Left kidney (tissue), 1 donor: ENCODE measurements at regions not wholly inside any gene's neighbourhood (a gene's known extent, or its start where the extent isn't known, plus 50 kb on each side); places are given as distances from the start of the nearest gene placed in this dataset.
"Not testable (repeated sequence)": the region's sequence is repeated elsewhere in the genome, so short reads cannot be mapped to it uniquely, and the experiment has no call there.

ENCODE experiments used
- DNase-seq: peaks from one replicate; pipeline ENCODE4 v3.0.0-alpha.2; 2013

DNA sequence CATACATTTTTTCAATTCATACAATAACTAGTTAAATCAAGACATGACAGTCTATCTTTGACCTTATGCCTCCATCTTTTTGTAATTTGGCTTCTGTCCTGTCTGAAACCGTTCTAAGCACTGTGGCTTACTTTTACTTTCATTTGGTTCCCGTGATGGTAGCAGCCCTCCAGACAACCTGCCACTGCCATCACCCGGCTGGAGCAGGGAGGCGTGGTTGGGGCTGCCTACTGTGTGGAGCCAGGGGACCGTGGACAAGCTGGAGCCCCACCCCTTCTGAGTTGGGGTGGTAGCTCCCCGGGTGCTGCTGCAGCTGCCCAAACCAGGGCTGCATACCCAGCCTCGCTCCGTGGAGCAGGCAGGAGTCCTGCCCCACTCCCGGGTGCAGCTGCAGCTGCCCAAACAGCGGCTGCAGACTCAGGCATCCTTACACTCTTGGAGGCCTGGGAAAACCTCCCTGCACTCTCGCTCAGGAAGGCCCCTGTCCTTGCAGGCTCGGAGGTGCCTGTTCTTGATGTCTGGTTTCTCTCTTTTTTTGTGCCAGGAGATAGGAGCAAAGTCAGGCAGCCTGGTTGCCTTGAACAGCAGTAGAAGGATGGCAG lies 312.4 kb downstream of the ANKRD30B start:
- DNase-seq = not testable (repeated sequence)

DNA sequence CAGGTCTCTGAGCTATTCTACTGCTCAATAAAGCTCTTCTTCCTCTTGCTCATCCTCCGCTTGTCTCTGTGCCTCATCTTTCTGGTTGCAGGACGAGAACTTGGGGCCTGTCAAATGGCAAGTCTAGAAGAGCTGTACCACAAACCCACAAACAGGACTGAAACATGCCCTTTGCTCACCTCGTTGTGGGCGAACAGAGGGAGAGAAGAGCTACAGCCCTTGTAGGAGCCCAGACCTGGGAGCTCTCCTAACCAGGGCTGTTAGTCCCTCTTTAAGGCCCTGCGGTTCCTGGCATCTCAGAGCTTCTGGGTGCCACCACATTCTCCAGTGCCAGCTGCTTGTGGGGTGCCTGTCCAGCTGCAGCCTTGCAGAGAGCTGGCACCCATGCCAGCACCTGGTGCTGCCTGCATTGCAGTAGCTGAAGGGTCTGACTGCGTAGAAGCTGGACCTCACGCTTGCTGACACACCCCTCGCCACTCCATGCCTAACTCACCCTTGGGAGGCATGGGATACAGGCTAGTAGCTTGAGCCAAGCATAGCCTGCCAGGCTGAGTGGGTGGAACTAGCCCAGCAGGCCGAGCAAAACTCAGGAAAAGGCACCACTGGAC lies 313.4 kb downstream of the ANKRD30B start:
- not testable (repeated sequence) for DNase-seq

DNA sequence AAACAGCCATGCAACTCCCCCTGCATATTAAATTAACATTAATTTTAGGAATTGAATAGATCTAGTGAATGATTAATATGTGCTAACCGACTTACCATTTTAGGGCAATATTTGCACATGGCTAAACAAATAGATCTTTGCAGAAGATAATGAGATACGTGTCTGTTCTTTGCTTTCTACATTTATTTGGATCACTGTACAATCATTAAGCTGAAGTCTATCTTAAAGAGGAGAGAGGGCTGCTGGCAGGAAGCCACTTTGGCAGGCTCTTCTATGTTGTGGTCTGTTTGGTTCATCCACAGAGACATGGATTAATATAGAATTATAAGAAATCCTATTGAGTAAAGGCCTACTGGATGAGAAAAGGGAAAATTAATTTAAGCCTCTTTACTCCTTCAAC lies 318.5 kb downstream of the ANKRD30B start:
- DNase-seq = not testable (repeated sequence)

DNA sequence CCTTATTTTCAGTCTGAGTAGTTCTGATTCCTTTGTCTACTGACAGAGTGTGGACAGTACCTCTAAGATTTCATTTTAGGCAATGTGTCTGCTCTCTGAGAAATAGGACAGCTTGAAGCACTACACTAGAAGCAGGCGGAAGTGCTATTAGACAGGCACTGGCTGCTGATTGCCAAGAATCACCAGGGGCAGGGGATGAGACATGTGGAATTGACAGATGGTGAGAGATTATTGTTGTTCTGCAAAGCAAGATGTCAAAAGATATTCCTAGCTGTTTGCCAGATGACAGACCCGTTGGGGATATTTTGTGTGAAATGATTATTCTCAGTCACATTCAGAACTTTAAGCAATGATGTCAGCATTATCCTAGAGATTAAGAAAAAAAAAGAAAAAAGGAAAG lies 323.3 kb downstream of the ANKRD30B start:
- DNase-seq = not testable (repeated sequence)
